ENCODE measurements at regions not wholly inside any gene's neighbourhood (a gene's known extent, or its start where the extent isn't known, plus 50 kb on each side); places are given as distances from the start of the nearest gene placed in this dataset.

GRCh38 chr14:99100497-99101270 lies 171.3 kb downstream of the BCL11B start:
- no peak for DNase-seq (ENCODE audit: low spot score)
- in situ Hi-C loops (cut with MboI; ENCODE audit: low sequenced_read_pairs, unreplicated experiment) = no loop called here
- TF ChIP-seq CTCF (IDR thresholded peaks at IDR 0.05; ENCODE audit: borderline replicate concordance, control extremely low read depth, extremely low read depth, insufficient read depth, missing control alignments) = no peak

DNA sequence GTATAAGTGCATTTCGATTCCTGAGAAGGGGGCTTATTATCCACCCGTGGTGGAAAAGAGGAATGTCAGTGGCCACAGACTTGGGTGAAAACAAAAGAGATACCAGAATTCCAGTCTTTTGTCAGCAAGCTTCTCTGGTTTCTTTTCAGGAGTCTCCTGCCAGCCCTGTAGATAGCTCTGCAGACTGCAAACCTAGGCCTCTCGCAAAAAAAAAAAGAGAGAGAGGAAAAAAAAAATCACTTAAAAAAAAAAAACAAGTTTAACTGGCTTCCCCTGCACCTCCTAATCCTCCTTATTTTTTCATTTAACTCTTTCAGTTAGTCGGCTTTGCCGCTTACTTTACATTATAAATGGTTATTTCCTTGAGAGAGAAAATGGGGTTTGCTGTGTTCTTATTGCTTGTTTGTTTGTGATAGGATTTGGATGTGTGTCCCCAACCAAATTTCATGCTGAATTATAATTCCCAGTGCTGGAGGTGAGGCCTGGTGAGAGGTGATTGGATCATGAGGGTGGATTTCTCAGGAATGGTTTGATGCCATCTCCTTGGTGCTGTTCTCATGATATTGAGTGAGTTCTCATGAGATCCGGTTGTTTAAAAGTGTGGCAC lies 170.0 kb downstream of the BCL11B start:
- no peak for DNase-seq (ENCODE audit: low spot score)
- no peak for TF ChIP-seq CTCF (IDR thresholded peaks at IDR 0.05; ENCODE audit: borderline replicate concordance, control extremely low read depth, extremely low read depth, insufficient read depth, missing control alignments)
- in situ Hi-C loops (cut with MboI; ENCODE audit: low sequenced_read_pairs, unreplicated experiment) = no loop called here

DNA sequence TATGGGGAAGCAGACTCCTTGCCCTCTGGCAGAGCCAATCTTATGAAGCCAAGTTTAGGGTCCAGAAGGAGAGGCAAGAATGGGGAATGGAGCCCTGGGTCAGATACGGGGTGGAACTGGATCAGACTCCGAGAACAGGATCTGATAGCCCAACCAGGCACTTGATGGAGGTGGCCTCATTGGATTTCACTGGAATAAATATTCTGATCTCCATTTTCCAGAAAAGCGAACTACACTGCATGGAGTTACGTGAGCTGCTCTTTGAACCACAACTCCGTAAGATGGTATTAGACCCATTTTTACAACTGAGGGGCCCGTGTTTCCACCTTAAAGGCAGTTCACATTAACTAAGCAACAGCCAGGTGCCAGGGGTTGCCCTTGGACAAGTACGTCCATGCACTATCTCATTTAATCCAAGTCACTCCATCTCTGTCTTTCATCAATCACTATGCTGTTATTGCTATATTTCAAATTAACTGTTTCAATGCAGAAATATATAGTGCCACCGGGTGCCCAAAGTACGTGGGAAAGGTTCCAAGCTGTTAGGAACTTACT lies 155.2 kb downstream of the BCL11B start:
- no peak for DNase-seq (ENCODE audit: low spot score)
- TF ChIP-seq CTCF (IDR thresholded peaks at IDR 0.05; ENCODE audit: borderline replicate concordance, control extremely low read depth, extremely low read depth, insufficient read depth, missing control alignments) = no peak
- in situ Hi-C loops (cut with MboI; ENCODE audit: low sequenced_read_pairs, unreplicated experiment) = no loop called here

DNA sequence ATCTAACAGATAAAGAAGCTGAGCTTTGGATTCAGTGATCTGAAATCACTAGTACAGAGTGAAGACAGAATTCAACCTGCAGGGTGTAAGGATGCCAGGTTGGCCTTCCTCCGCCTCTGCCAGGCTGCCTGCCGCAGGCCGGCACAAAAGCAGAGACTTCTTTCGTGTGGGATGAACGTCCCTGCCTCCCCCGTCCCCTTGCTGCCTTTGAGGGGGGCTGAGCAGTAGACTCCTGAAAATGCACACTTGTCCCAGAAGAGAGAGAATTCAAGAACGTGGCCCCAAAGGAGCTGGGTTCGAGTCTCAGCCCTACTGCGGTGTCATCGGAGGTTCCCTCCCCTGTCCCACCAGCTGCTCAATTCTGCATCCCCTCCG lies 154.3 kb downstream of the BCL11B start:
- no peak for TF ChIP-seq CTCF (IDR thresholded peaks at IDR 0.05; ENCODE audit: borderline replicate concordance, control extremely low read depth, extremely low read depth, insufficient read depth, missing control alignments)
- in situ Hi-C loops (cut with MboI; ENCODE audit: low sequenced_read_pairs, unreplicated experiment) = no loop called here
- no peak for DNase-seq (ENCODE audit: low spot score)

- DNase-seq (ENCODE audit: low spot score) = no peak
- in situ Hi-C loops (cut with MboI; ENCODE audit: low sequenced_read_pairs, unreplicated experiment) = no loop called here
These were observed 153.8 kb downstream of the BCL11B start for GRCh38 chr14:99118046-99118721.

More at GRCh38 chr14:99118046-99118721, 153.8 kb downstream of the BCL11B start:
- TF ChIP-seq CTCF (IDR thresholded peaks at IDR 0.05; ENCODE audit: borderline replicate concordance, control extremely low read depth, extremely low read depth, insufficient read depth, missing control alignments) = no peak
